HEK293 (cell line): ENCODE measurements at regions not wholly inside any gene's neighbourhood (a gene's known extent, or its start where the extent isn't known, plus 50 kb on each side); places are given as distances from the start of the nearest gene placed in this dataset.

ENCODE experiments used
- ZNF335 ChIP-seq: fragments of 450-650 bp; formaldehyde crosslinking; conservative IDR thresholded peaks from 2 replicates; pipeline ENCODE4 v1.5.1; 2016; ENCODE audit warnings: missing biosample characterization, missing genetic modification characterization
- ZNF518A ChIP-seq: fragments of 450-650 bp; formaldehyde crosslinking; conservative IDR thresholded peaks from 2 replicates; pipeline ENCODE4 v1.5.1; 2016; ENCODE audit warnings: low read depth, missing biosample characterization, missing genetic modification characterization
- TF ChIP-seq, protein P1 (sequence below): fragments of 450-650 bp; formaldehyde crosslinking; IDR thresholded peaks from 2 replicates; pipeline ENCODE4 v1.5.1; 2016; ENCODE audit warnings: missing biosample characterization, missing genetic modification characterization

DNA sequence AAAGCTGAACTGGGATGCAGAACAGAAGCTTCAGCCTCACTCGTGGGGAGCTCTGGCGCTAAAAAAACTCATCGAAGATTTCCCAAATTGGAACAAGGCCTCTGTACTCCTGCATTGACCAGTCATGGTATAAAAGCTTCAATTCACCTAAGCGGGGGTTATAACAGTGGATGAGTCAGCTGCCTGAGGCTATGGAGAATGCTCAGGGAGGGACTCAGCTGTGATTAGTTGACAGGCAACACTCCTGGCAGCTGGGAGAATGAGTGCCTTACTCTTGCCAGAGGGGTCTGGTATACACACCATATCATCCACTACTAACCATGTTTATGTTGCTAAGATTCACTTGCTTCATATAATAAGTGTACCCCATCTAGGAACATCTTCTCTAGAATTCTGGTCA lies 350.6 kb upstream of the VRK2 start:
- TF ChIP-seq ZNF335 (no peak), ZNF518A (tag by site-specific recombination) (no peak)
- TF ChIP-seq, protein P1, sequence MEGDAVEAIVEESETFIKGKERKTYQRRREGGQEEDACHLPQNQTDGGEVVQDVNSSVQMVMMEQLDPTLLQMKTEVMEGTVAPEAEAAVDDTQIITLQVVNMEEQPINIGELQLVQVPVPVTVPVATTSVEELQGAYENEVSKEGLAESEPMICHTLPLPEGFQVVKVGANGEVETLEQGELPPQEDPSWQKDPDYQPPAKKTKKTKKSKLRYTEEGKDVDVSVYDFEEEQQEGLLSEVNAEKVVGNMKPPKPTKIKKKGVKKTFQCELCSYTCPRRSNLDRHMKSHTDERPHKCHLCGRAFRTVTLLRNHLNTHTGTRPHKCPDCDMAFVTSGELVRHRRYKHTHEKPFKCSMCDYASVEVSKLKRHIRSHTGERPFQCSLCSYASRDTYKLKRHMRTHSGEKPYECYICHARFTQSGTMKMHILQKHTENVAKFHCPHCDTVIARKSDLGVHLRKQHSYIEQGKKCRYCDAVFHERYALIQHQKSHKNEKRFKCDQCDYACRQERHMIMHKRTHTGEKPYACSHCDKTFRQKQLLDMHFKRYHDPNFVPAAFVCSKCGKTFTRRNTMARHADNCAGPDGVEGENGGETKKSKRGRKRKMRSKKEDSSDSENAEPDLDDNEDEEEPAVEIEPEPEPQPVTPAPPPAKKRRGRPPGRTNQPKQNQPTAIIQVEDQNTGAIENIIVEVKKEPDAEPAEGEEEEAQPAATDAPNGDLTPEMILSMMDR, result no peak
